HTR-8/SVneo (cell line): ENCODE measurements at regions not wholly inside any gene's neighbourhood (a gene's known extent, or its start where the extent isn't known, plus 50 kb on each side); places are given as distances from the start of the nearest gene placed in this dataset.

Experiments
- DNase-seq: peaks from one replicate; pipeline ENCODE4 v3.0.0; 2011; ENCODE audit warnings: low spot score, mixed read lengths; ENCODE audit not compliant: insufficient read length
- FAIRE-seq: peaks from 2 replicates; lab custom pipeline; 2011; peaks lifted over from hg19 to GRCh38; lab: Jason Lieb, UNC

DNA sequence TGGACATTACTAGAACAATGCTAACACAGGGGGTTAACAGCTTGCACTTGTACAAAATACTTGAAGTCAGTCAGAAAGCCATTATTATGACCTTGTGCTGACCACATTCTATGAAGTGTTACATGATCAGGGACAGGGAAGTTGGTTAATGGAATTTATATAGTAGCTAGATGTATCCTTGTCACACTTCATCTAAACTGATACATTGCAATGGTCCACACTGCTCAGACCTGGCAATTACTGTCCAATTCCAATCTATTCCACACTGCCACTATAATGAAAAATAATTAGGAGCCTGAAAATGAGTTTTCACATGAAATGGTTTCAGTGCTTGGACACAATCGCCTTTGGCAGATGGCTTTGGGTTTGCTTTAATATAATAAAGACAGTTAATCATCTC is 850.8 kb downstream of the EPHA7 start:
- FAIRE-seq: no peak

DNA sequence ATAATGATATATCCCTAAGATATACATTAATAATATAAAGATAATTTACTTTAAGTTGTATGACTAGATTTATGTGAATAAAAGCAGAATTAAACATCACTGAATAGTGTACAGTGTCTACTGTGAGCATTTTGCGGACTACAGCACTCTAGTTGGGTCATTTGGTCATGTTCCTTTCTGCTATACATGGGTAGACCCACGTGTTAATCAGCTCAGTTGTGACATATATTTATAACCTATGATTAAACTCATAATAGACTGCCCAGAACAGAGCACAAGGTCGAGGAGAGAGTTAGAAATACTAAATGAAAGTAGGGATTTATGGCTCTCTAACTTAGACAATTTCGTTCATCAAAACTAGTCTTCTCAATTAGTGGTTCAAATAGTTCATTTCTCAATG is 852.7 kb downstream of the EPHA7 start:
- no peak for DNase-seq
- no peak for FAIRE-seq

More for the DNA sequence above, 850.8 kb downstream of the EPHA7 start:
- no peak for DNase-seq

DNA sequence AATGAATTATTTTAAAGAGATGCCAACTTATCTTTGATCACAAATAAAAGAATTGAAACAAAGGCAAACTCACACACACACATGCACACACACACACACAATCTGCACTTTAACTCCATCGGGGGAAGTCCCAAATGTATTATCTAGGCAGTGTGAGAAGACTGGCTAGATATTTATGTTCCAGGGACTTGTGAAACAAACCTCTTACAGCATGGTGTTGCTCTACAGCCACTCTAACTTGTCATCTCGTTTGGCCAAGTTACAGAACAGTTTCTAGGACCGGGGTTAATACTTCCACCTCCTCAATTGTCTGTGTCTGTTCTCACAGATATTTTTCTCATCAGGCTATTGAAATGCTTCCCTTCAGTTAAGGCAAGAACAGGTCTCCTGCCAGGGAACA is 855.0 kb downstream of the EPHA7 start:
- FAIRE-seq (no peak), DNase-seq (no peak)

DNA sequence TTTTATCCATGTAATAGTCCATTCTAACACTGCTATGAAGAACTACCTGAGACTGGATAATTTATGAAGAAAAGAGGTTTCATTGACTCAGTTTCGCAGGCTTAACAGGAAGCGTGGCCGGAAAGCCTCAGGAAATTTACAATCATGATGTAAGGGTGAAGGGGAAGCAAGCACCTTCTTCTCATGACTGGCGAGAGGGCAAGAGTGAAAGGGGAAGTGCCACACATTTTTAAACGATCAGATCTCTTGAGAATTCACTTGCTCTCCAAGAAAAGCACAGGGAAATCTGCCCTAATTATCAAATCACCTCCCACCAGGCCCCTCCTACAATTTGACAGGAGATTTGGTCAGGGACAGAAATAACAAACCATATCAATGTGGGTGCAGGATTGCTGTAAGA is 859.7 kb downstream of the EPHA7 start:
- DNase-seq (no peak), FAIRE-seq (no peak)

DNA sequence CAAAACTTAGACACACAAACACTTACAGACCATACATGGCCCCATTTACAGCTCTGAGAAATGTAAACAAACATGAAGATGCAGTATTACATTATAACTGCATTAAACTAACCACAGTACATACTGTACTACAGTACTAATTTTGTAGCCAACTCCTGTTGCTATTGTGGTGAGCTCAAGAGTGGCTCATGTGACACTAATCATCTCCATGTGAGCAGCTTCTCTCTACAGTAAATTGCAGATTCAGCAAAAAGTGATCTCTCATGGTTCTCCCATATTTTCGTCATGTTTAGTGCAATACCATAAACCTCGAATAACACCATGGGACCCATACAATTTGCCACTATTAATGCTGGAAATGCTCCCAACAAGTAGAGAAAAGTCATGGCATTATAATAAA is 860.4 kb downstream of the EPHA7 start:
- no peak for DNase-seq
- no peak for FAIRE-seq

DNA sequence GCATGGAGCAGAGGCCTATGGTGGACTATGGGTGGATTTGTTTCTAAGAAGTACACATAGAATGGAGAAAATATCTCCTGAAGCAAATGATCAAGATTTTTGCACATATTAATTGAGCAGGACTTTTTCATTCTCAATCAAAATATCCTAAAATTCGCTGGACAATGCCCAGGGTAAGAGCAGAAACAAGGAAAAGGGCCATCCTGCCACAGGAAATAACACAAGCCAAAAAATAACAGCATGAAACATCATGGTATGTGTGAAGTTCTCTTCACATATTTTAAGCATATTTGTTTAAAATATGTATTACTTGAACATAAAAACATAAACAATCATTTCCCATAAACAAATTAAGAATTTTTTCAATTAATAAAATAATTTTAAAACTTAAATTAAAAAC is 868.9 kb downstream of the EPHA7 start:
- DNase-seq (no peak), FAIRE-seq (no peak)

DNA sequence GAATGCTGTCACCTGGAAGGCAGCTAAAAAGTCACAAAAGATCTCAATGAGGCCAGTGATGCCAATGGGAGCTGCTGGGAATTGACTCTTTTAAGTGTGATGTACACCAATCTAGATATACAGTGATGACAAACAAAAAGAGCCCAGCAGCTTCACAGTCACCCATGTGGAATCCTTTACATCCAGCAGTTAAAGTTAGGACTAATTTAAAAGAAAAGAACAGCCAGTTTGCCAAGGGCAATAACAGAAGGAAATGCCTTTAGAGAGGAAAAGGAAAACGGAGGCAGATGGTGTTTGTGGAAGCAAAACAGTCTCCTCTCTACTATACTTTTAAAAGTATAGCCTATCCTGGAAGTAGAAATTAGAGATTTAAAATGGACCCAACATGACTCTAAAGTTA is 873.5 kb downstream of the EPHA7 start:
- no peak for DNase-seq
- FAIRE-seq: no peak

DNA sequence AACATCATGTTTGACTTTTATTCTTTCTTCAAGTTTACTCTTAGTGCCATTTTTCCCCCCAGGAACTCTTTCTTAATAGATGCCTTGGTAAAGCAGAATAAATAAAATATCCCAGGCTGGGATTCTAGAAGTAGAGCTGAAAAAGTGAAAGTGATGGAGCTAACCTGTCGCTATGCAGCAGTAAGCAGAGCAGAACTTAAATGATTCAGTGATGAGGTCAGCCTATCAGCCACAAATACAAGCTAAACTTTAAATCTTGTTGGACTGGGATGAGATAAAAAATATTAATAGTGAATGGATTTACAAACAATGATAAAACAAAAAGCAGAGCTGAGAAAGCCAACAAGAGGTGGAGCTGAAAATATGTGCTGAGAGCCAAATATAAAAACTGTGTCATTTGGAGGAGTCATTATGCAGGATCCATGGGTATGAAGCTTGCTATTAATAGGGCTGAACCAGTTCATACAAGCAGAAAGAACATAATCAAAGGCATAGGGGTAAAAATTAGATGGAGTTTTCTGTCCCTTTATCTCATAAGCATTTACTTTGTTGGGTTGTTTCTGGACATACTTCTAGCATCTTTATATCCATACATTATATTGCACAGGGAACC is 877.8 kb downstream of the EPHA7 start:
- DNase-seq (no peak), FAIRE-seq (no peak)

DNA sequence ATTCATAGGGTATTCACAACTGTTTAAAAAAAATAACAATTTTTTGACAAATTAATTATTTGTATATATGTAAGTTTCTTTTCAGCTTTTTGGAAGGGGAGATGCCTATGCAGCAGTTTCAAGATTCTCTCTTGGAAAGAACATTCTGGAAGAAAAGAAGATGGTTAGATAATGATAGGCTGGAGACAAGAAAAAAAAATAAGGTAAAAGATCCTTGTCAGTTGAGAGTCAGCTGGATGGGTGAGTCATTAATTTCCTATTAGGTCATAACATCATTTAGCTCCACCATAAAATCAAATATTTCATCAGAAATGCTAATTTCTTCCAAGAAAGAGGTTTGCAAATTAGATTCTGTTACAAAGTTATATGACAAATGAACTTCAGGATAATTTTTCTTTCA is 880.4 kb downstream of the EPHA7 start:
- no peak for FAIRE-seq
- DNase-seq: no peak

DNA sequence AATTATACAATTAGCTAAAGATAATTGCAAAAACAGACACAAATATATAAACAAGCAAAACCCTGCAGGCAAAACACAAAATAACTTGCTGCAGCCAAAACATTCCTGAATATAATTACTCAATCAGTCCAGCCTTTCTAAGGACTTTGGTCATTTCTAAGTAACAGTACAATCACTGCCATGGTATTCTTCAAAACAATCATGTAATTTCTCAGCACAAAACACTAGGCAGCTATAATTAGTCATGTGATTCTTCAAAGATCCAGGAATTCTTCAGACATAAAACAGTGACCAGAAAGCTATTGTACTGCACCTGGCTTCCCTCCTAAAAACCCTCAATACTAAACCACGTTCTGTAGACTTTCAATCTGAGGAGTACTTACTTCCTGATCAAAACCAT is 881.1 kb downstream of the EPHA7 start:
- FAIRE-seq: no peak
- no peak for DNase-seq

DNA sequence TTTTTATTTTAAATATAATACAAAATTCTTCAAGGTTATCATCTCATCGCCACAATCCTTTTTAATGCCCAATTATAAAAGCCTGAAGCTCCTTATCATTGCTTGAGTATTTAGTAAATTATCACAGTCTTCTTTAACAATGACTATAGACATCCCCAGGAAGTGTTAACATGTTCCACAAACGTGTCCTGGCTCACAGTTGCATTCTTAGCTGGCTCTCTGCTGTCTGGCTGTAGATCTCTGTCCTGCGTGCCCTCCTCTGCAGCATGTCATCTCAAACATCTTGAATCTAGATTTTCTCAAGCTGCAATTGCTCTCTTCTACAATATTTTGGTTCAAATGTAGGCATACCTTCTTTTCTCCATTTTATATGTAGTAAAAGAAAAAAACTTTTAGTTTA is 885.2 kb downstream of the EPHA7 start:
- no peak for FAIRE-seq
- DNase-seq: no peak

DNA sequence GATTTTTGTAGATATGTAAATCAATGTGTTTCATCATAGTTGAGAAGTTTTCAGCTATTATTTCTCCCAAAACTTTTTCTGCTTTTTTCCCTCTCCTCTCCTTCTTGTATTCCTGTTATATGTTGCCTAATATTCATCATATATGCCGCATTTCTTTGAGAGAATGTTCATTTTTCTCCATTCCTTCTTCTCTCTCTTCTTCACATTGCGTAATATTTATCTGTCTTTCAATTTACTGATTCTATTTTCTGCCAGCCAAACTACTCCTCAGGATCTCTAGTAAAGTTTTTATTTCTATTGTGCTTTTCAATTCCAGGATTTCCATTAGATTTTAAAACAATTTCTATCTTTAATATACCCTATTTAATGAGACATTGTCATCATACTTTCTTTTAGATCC is 896.8 kb downstream of the EPHA7 start:
- DNase-seq: no peak
- FAIRE-seq: no peak

DNA sequence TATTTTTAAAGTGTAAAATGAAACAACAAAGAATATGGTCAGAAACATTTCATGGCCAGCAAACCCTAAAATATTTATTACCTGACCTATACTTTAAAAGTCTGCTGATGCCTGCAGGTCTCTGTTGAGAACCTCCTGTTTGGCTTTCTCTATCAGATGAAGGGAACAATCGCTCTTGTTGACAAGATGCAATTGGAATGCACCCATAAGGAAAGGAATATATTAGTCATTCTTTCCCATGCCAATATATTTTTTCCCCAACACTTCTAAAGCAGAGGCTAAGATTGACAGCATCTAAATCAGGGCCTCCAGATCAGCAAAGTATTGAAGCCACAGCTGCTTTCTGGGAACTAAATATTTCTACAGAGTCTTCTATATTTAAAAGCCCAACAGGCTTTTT is 897.8 kb downstream of the EPHA7 start:
- DNase-seq (no peak), FAIRE-seq (no peak)

DNA sequence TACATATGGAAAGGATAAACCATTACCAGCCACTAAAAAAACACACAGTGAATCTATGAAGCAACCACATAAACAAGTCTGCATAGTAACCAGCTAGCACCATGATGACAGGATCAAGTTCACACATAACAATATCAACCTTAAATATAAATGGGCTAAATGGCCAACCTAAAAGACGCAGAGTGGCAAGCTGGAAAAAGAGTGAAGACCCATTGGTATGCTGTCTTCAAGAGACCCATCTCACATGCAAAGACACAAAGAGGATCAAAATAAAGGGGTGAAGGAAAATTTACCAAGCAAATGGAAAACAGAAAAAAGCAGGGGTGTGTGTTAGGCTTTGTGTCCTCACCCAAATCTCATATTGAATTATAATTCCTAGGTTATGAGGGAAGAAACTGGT is 909.2 kb downstream of the EPHA7 start:
- DNase-seq (no peak), FAIRE-seq (no peak)

DNA sequence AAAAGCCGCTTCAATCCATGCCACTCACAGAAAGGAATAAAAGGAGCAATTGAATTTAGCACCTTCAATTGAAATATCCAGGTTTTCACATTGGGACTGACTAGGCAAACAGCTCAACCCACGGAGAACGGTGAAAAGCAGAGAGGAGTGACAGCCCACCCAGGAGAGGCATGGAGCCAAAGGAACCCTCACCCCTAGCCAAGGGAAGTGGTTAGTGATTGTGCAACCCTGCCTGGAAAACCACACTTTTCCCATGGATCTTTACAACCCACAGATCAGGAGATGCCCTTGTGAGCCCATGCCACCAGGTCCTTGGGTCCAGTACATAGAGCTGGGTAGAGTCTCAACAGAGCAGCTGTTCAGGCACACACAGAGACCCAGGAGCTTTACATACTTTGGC is 911.8 kb downstream of the EPHA7 start:
- no peak for DNase-seq
- FAIRE-seq: no peak

DNA sequence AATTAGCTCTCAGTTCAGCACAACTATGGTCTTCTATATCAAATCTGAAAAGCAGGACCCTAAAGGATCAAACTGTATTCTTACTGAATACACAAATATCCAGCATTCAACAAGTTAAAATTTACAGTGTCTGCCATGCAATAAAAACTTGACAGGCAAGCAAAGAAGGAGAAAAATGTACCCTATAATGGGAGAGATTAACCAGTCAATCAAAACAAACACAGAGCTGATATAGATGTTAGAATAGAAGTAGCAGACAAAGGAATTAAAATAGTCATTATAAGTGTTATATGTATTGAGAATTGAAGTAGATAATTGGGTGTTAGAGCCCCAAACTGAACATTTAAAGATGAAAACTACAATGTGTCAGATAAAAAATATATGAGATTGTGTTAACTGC is 914.9 kb downstream of the EPHA7 start:
- FAIRE-seq (no peak), DNase-seq (no peak)

DNA sequence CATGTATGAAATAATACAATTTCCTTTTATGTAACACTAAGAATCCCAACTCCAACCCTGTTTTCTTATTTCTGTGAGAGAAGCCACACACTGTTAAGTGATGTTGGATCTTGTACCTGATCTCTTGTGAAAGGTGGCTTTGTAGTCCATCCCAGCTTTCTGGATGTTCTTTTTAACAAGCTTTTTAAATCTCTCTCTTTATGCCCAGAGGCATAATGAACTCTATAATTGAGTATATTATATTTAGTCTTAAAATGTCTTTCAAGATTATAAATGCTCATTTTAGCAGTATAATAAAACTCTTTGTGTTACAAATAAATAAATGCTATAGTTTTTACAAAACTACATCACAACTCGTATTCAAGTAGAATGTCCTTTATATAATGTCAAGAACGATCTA is 922.1 kb downstream of the EPHA7 start:
- FAIRE-seq: no peak
- no peak for DNase-seq

DNA sequence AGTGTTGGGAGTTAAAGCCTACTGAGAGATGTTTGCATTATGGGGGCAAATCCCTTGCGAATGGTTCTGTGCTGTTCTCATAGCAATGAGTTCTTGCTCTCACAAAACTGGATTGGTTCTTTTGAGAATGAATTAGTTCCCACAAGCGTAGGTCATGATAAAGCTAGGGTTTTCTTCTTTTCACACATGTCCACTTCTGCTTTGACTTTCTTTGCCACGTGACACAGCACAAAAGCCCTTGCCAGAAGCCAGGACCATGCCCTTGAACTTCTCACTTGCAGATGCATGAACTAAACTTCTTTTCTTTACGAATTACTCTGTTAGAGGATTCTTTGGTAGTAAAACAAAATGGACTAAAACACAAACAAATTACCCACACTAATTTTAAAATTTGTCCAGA is 922.8 kb downstream of the EPHA7 start:
- FAIRE-seq (no peak), DNase-seq (no peak)

DNA sequence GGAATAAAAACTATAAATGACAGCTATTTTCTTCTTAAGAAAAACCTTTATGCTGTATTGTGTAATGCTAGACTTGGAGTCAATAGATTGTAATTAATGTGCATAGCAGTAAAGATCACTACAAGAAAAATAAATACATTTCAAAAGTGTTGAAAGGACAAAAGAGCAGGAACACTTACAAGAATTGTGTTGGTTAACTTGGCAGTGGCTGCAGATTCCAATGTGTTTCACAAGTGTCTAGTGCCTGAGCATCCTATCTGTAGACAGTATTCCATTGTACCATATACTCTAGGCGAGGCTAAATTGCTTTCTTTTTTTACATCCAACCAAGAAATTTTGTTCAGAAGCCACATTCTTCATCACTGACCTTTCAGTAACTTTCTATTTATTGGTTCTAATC is 924.1 kb downstream of the EPHA7 start:
- no peak for DNase-seq
- FAIRE-seq: no peak

DNA sequence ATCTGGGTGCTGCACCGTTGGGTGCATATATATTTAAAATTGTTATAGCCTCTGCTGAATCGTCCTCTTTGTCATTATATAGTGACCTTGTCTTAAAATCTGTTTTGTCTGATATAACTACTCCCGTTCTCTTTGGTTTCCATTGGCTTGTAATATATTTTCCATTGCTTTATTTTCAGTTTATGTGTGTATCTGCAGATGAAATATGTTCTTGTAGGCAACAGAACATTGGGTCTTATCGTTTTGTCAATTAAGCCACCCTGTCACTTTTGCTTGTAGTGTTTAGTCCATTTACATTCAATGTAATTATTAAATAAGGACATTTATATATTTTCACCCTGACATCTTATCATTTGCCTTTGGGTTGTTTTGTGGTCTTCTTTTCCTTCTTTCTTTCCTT is 933.9 kb downstream of the EPHA7 start:
- FAIRE-seq: no peak
- no peak for DNase-seq

DNA sequence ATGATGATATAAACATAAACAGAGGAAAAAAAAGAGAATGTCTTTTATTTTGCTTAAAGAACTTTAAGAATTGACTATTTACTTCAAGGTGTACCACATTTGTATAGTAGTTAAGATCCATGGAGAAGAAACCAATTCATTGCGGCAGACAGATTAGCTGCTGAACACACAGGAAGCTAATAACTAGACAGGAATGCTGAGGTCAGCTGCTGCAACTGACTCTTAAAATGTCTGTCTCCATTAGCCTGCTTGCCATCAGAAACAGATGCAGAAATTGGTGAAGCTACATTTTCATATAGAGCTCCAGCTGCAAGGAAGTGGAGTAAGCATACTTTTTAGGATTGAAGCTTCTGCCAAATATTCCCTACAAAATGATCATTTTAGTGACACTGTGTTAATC is 939.5 kb downstream of the EPHA7 start:
- FAIRE-seq: no peak
- no peak for DNase-seq

DNA sequence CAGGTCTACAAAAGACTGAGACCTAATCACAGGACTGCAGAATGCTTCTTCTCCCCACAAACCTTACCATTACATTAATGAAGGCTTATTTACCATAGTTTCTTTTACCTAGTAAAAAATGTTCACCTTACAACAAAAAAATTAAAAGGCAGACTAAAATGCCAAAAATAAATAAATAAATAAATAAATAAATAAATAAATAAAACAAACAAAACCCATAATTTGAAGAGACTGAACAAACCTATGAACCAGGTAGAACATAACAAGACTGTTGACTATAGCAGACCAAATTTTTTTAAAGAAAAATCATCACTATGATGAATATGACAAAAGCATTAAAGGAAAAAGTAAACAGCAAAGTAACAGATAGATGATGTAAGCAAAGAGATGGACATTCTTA is 946.3 kb downstream of the EPHA7 start:
- no peak for DNase-seq
- FAIRE-seq: no peak
